ENCODE measurements at regions not wholly inside any gene's neighbourhood (a gene's known extent, or its start where the extent isn't known, plus 50 kb on each side); places are given as distances from the start of the nearest gene placed in this dataset.

DNA sequence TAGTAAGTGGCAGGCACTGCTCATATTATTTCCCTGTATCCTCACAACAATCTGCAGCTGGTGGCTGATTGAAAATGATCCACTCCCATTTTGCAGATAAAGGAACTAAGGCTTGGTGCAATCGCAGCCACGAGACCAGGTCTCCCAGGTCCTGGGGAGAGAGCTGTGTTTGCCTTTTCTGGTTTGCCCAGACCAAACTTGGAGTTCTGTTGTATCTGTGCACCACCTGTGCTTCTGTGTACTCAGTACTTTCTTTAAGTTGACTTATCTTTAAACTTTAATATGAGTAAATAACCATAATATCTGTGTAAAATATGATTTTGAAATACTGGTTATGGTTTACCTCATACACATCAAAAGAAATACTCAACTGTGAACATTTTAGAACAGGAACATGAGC is 625.7 kb upstream of the CFAP20DC start:
- TF ChIP-seq, protein P1, sequence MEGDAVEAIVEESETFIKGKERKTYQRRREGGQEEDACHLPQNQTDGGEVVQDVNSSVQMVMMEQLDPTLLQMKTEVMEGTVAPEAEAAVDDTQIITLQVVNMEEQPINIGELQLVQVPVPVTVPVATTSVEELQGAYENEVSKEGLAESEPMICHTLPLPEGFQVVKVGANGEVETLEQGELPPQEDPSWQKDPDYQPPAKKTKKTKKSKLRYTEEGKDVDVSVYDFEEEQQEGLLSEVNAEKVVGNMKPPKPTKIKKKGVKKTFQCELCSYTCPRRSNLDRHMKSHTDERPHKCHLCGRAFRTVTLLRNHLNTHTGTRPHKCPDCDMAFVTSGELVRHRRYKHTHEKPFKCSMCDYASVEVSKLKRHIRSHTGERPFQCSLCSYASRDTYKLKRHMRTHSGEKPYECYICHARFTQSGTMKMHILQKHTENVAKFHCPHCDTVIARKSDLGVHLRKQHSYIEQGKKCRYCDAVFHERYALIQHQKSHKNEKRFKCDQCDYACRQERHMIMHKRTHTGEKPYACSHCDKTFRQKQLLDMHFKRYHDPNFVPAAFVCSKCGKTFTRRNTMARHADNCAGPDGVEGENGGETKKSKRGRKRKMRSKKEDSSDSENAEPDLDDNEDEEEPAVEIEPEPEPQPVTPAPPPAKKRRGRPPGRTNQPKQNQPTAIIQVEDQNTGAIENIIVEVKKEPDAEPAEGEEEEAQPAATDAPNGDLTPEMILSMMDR (IDR thresholded peaks at IDR 0.05), result no peak
- H3K27me3 ChIP-seq (replicated peaks; ENCODE audit: insufficient read depth), result no peaks in the 10 kb centered on the region
- DNase-seq (ENCODE audit: low spot score), result no peak
- H3K9me3 ChIP-seq, result no peaks in the 10 kb centered on the region
- no peaks in the 10 kb centered on the region for H3K4me1 ChIP-seq (ENCODE audit: control insufficient read depth in 1 of 2, low read depth in 2 of 2)
- ATAC-seq (ENCODE audit: insufficient number of reproducible peaks, low FRiP score, low read depth), result no peak
- no peak overlapping the region for H3K4me3 ChIP-seq
- no peak overlapping the region for H3K27ac ChIP-seq
- no peaks in the 10 kb centered on the region for H3K36me3 ChIP-seq

DNA sequence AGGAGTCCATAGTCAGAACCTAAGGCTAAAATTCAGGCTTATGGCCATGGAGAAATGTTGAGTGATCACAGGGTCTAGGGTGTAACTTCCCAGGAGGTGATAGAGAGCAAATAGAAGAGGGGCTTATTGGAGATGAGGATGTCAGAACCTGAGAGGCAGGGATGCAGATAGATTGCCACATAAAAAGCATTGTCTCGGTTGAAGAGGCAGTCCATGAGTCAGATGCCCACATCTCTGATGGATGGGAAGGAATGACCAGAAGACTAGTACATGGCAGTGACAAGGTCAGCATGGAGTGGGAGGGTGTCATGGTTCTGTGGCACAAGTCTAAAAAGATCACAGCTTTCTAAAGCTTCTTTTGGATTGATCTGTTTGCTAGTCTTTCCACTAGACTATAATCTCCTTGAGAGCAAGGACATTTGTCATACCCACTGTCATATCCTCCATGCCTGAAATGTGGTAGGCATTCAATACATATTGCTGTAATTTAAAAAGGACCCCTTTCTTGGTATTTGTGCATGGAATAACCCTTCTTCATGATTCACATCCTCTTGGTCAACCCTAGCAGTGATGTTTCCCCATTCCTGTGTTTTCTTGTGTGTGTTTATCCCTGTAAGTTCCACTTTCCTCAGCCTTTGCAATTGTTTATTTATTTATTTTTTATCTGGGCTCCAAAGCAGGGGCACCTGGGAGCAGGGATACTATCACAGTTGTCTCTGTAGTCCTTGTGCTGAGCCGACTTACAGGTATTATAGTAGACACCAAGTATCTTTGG is 613.4 kb upstream of the CFAP20DC start:
- no peak for DNase-seq (ENCODE audit: low spot score)
- H3K27ac ChIP-seq, result no peak overlapping the region
- ATAC-seq (ENCODE audit: insufficient number of reproducible peaks, low FRiP score, low read depth), result no peak
- H3K4me1 ChIP-seq (ENCODE audit: control insufficient read depth in 1 of 2, low read depth in 2 of 2), result peaks cover 0 to 17% of the 10 kb centered on the region in 2 donors
- no peak overlapping the region for H3K4me3 ChIP-seq
- no peaks in the 10 kb centered on the region for H3K36me3 ChIP-seq
- TF ChIP-seq, protein P1 (IDR thresholded peaks at IDR 0.05), result no peak
- H3K27me3 ChIP-seq (replicated peaks; ENCODE audit: insufficient read depth), result no peaks in the 10 kb centered on the region
- no peaks in the 10 kb centered on the region for H3K9me3 ChIP-seq

DNA sequence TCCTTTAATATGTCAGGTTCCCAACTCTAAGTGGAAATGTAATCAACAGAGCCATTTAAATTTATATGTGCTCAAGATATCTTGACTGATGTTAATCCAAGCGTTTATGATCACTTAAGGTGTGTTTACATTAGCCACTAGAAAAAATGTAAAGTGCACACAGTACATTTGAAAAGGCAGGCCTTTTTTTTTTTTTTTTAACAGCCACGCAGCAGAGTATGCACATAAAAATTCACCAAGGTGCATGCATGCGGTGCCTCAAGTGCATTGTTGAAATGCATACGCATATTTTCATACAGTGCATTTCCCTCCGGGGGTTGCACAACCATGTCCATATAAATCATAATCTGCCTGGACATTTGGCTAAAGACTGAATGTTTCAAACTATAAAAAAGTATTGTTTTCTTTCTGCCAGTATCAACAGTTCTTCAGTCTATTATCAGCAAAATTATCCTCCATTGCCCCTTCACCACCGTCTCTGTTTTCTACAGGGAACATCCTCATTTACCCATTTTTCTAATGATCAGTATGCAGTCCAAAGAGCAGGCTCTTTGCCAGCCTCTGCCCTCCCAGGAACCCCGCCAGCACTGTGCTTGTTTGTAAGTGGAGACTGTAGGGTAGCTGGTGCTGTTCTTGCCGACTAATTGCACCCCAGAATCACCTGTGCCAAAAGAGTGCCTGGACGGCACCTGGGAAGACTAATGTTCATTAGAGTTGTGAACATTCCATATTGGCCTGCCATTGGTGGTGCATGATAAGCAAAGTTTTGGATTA is 611.2 kb upstream of the CFAP20DC start:
- H3K27me3 ChIP-seq (replicated peaks; ENCODE audit: insufficient read depth), result no peaks in the 10 kb centered on the region
- TF ChIP-seq, protein P1 (IDR thresholded peaks at IDR 0.05), result no peak
- no peak for DNase-seq (ENCODE audit: low spot score)
- H3K9me3 ChIP-seq, result no peaks in the 10 kb centered on the region
- no peak overlapping the region for H3K27ac ChIP-seq
- H3K36me3 ChIP-seq, result no peaks in the 10 kb centered on the region
- peaks cover 0 to 17% of the 10 kb centered on the region in 2 donors for H3K4me1 ChIP-seq (ENCODE audit: control insufficient read depth in 1 of 2, low read depth in 2 of 2)
- no peak overlapping the region for H3K4me3 ChIP-seq
- no peak for ATAC-seq (ENCODE audit: insufficient number of reproducible peaks, low FRiP score, low read depth)

DNA sequence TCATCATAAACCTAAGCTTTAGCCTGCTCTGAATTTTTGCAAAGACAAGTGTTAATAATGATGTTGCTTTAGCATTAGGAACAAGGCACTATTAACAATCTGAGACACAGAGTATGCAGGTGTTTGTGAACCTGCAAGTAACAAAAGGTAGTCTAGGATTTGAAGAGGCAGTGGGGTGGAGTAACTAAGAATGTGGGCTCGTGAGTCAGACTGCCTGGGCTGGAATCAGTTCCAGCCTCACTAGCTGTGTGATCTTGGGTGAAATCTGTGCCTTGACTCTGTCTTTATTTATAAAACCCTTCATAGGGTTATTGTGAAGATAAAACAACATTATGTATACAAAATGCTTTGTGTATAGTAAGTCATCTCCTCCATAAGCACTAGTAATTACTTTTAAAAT is 610.6 kb upstream of the CFAP20DC start:
- peaks cover 0 to 17% of the 10 kb centered on the region in 2 donors for H3K4me1 ChIP-seq (ENCODE audit: control insufficient read depth in 1 of 2, low read depth in 2 of 2)
- no peaks in the 10 kb centered on the region for H3K27me3 ChIP-seq (replicated peaks; ENCODE audit: insufficient read depth)
- DNase-seq (ENCODE audit: low spot score) (no peak), ATAC-seq (ENCODE audit: insufficient number of reproducible peaks, low FRiP score, low read depth) (no peak)
- TF ChIP-seq, protein P1 (IDR thresholded peaks at IDR 0.05), result no peak
- H3K9me3 ChIP-seq, result no peaks in the 10 kb centered on the region
- H3K4me3 ChIP-seq, result no peak overlapping the region
- no peak overlapping the region for H3K27ac ChIP-seq
- H3K36me3 ChIP-seq, result no peaks in the 10 kb centered on the region

DNA sequence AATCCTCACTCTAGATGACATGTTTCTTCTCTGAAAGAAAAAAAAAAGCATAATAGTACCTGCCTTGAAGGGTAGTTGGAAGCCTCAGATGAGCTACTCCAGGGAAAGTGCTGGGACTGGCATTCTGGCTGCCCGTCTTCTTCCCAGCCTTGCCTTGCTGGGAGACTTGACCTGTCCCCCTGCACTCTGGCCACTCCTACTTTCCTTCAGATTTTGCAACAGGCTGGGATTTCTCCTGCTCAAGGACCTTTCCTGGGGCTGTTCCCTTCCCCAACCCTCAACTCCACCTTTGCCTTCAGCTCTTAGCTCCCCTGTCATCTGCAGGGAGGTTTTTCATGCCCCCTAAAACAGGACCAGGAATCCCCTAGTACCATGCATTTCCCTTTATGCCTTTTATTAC is 609.9 kb upstream of the CFAP20DC start:
- TF ChIP-seq, protein P1 (IDR thresholded peaks at IDR 0.05), result no peak
- DNase-seq (ENCODE audit: low spot score), result no peak
- no peaks in the 10 kb centered on the region for H3K27me3 ChIP-seq (replicated peaks; ENCODE audit: insufficient read depth)

More for the DNA sequence above, 609.9 kb upstream of the CFAP20DC start:
- Histone ChIP-seq H3K36me3 (no peaks in the 10 kb centered on the region), H3K27ac (no peak overlapping the region), H3K4me3 (no peak overlapping the region), H3K9me3 (no peaks in the 10 kb centered on the region), H3K4me1 (ENCODE audit: control insufficient read depth in 1 of 2, low read depth in 2 of 2) (peaks cover 0 to 21% of the 10 kb centered on the region in 2 donors)
- no peak for ATAC-seq (ENCODE audit: insufficient number of reproducible peaks, low FRiP score, low read depth)
